ENCODE measurements at regions not wholly inside any gene's neighbourhood (a gene's known extent, or its start where the extent isn't known, plus 50 kb on each side); places are given as distances from the start of the nearest gene placed in this dataset.
"Not testable (repeated sequence)": the region's sequence is repeated elsewhere in the genome, so short reads cannot be mapped to it uniquely, and the experiment has no call there.

- Histone ChIP-seq H3K27me3 (no peaks in the 10 kb centered on the region), H3K4me3 (no peak overlapping the region), H3K4me1 (no peaks in the 10 kb centered on the region), H3K9me3 (no peaks in the 10 kb centered on the region), H3K27ac (no peak overlapping the region), H3K36me3 (no peaks in the 10 kb centered on the region)
- ATAC-seq = no peak
- intact Hi-C loops (cut with DNase I) = no loop called here
- no peak for TF ChIP-seq CTCF (IDR thresholded peaks at IDR 0.05)
- DNase-seq = no peak
- WGBS, 2 donors = 92 to 93% methylated on average over 41 of the region's 41 CpGs
Observed at GRCh38 chr12:33052141-33053051, 155.8 kb upstream of the PKP2 start.

- 71 to 73% methylated on average over 4 of the region's 4 CpGs for WGBS, 2 donors
- peaks cover 0 to 4% (median 0%) of the 10 kb centered on the region in 7 donors for H3K27me3 ChIP-seq
- no peaks in the 10 kb centered on the region for H3K4me1 ChIP-seq
- H3K4me3 ChIP-seq = no peak overlapping the region
- no peak for TF ChIP-seq CTCF (IDR thresholded peaks at IDR 0.05)
- DNase-seq = no peak
- intact Hi-C loops (cut with DNase I) = no loop called here
- H3K27ac ChIP-seq = no peak overlapping the region
- H3K36me3 ChIP-seq = no peaks in the 10 kb centered on the region
- H3K9me3 ChIP-seq = no peaks in the 10 kb centered on the region
- ATAC-seq = no peak
Observed at GRCh38 chr12:33047666-33048065, 151.1 kb upstream of the PKP2 start.

- Histone ChIP-seq H3K36me3 (no peaks in the 10 kb centered on the region), H3K4me3 (no peak overlapping the region), H3K27me3 (peaks cover 0 to 4% (median 0%) of the 10 kb centered on the region in 7 donors), H3K27ac (no peak overlapping the region), H3K4me1 (no peaks in the 10 kb centered on the region), H3K9me3 (peaks cover 0 to 14% (median 0%) of the 10 kb centered on the region in 11 donors)
- TF ChIP-seq CTCF (IDR thresholded peaks at IDR 0.05) = no peak
- WGBS, 2 donors = 47 to 49% methylated on average over 3 of the region's 3 CpGs
- intact Hi-C loops (cut with DNase I) = no loop called here
- no peak for DNase-seq
- no peak for ATAC-seq
Observed at GRCh38 chr12:33044447-33044846, 147.9 kb upstream of the PKP2 start.

- H3K27me3 ChIP-seq = peaks cover 0 to 4% (median 0%) of the 10 kb centered on the region in 7 donors
- WGBS, 2 donors = 84% methylated on average over 3 of the region's 3 CpGs
- no peak overlapping the region for H3K4me3 ChIP-seq
- intact Hi-C loops (cut with DNase I) = no loop called here
- no peak for DNase-seq
- peaks cover 0 to 14% (median 0%) of the 10 kb centered on the region in 11 donors for H3K9me3 ChIP-seq
- no peaks in the 10 kb centered on the region for H3K36me3 ChIP-seq
- ATAC-seq = no peak
- no peak for TF ChIP-seq CTCF (IDR thresholded peaks at IDR 0.05)
- H3K4me1 ChIP-seq = no peaks in the 10 kb centered on the region
- no peak overlapping the region for H3K27ac ChIP-seq
Observed at GRCh38 chr12:33041562-33041961, 145.0 kb upstream of the PKP2 start.

GRCh38 chr12:33033999-33034398 is 137.4 kb upstream of the PKP2 start:
- H3K4me3 ChIP-seq; H3K36me3 ChIP-seq; ATAC-seq; H3K4me1 ChIP-seq; intact Hi-C loops (cut with DNase I); H3K27ac ChIP-seq; H3K27me3 ChIP-seq; DNase-seq: not testable (repeated sequence)
- peaks cover 0 to 24% (median 0%) of the 10 kb centered on the region in 11 donors for H3K9me3 ChIP-seq
- 95% methylated on average over 19 of the region's 19 CpGs for WGBS, 2 donors

All from heart right ventricle (tissue), 16 donors.